CD14-positive monocyte (primary cell): ENCODE measurements at regions not wholly inside any gene's neighbourhood (a gene's known extent, or its start where the extent isn't known, plus 50 kb on each side); places are given as distances from the start of the nearest gene placed in this dataset.

Experiments
- DNase-seq, 3 donors: peaks; one replicate each; pipeline ENCODE4 v3.0.0-alpha.2; 2011 to 2022
- H2AFZ ChIP-seq: 2 replicates; pipeline ENCODE4 v1.6.0; 2012; ENCODE audit warnings: mild to moderate bottlenecking, low read depth, low read length, inconsistent platforms; ENCODE audit not compliant: insufficient read depth, poor library complexity, severe bottlenecking
- H3K27ac ChIP-seq, 2 donors: 1 replicate in 1 of 2; 2 replicates in 1 of 2; pipeline ENCODE4 v1.5.1; 2012 to 2013; ENCODE audit warnings: low read length in 2 of 2, control low read depth in 1 of 2, inconsistent platforms in 1 of 2, low read depth in 1 of 2, mild to moderate bottlenecking in 1 of 2
- H3K27me3 ChIP-seq, 2 donors: one replicate each; pipeline versions ENCODE4 v1.6.0 to v1.6.1; 2011 to 2013; ENCODE audit warnings: low read length in 2 of 2; ENCODE audit not compliant: control insufficient read depth in 2 of 2, insufficient read depth in 2 of 2
- H3K36me3 ChIP-seq, 2 donors: replicated peaks in 1 of 2; 1 replicate in 1 of 2; 2 replicates in 1 of 2; pipeline versions ENCODE4 v1.5.1 to v1.6.1; 2012 to 2013; ENCODE audit warnings: low read length in 2 of 2, control low read depth in 1 of 2, inconsistent platforms in 1 of 2, mild to moderate bottlenecking in 1 of 2; ENCODE audit not compliant: insufficient read depth in 2 of 2, control insufficient read depth in 1 of 2
- H3K4me1 ChIP-seq, 2 donors: 1 replicate in 1 of 2; 2 replicates in 1 of 2; pipeline versions ENCODE4 v1.5.1 to v1.6.1; 2012 to 2013; ENCODE audit warnings: low read length in 2 of 2, control low read depth in 1 of 2, inconsistent platforms in 1 of 2, mild to moderate bottlenecking in 1 of 2, moderate library complexity in 1 of 2; ENCODE audit not compliant: insufficient read depth in 2 of 2, control insufficient read depth in 1 of 2
- H3K4me2 ChIP-seq: replicated peaks from 2 replicates; pipeline ENCODE3; 2012; ENCODE audit warnings: low read length, moderate library complexity, mild to moderate bottlenecking; ENCODE audit not compliant: poor library complexity, severe bottlenecking; ENCODE audit errors: extremely low read depth
- H3K4me3 ChIP-seq, 3 experiments: fragments of 200-600 bp in 1 of 3; sonication (generic) in 1 of 3; replicated peaks in 1 of 3; 1 replicate in 2 of 3; 2 replicates in 1 of 3; pipeline ENCODE4 v1.5.1; 2011 to 2013; ENCODE audit warnings: low read length in 3 of 3, mild to moderate bottlenecking in 3 of 3, control low read depth in 2 of 3, low read depth in 2 of 3, inconsistent platforms in 1 of 3, moderate library complexity in 1 of 3
- H3K79me2 ChIP-seq: 2 replicates; pipeline ENCODE4 v1.6.0; 2012; ENCODE audit warnings: mild to moderate bottlenecking, control low read depth, inconsistent platforms, low read length, moderate library complexity; ENCODE audit not compliant: insufficient read depth
- H3K9ac ChIP-seq: 2 replicates; pipeline ENCODE4 v1.6.0; 2017; ENCODE audit warnings: low read length, mild to moderate bottlenecking; ENCODE audit not compliant: insufficient read depth, poor library complexity, severe bottlenecking
- H3K9me3 ChIP-seq, 2 donors: replicated peaks in 1 of 2; 1 replicate in 1 of 2; 2 replicates in 1 of 2; pipeline versions ENCODE4 v1.5.1 to v1.6.1; 2012 to 2013; ENCODE audit warnings: low read length in 2 of 2, control low read depth in 1 of 2; ENCODE audit not compliant: control insufficient read depth in 1 of 2, insufficient read depth in 1 of 2
- H4K20me1 ChIP-seq: 2 replicates; pipeline ENCODE4 v1.6.0; 2012; ENCODE audit warnings: mild to moderate bottlenecking, low read length, control low read depth, moderate library complexity; ENCODE audit not compliant: insufficient read depth
- H3K27ac Mint-ChIP-seq, 7 donors: one replicate each; pipeline ENCODE4 v1.8.0; 2020; ENCODE audit warnings: mild to moderate bottlenecking in 7 of 7, mixed read lengths in 7 of 7, moderate library complexity in 6 of 7, inconsistent platforms in 2 of 7
- H3K27me3 Mint-ChIP-seq, 3 donors: one replicate each; pipeline ENCODE4 v1.8.0; 2021 to 2022; ENCODE audit warnings: low read depth in 3 of 3, mild to moderate bottlenecking in 3 of 3, mixed read lengths in 3 of 3, moderate library complexity in 3 of 3, inconsistent platforms in 1 of 3
- H3K36me3 Mint-ChIP-seq, 2 donors: one replicate each; pipeline ENCODE4 v1.8.0; 2020; ENCODE audit warnings: mixed read lengths in 2 of 2, inconsistent platforms in 1 of 2, mild to moderate bottlenecking in 1 of 2
- H3K4me1 Mint-ChIP-seq: one replicate; pipeline ENCODE4 v1.8.0; 2020; ENCODE audit warnings: mild to moderate bottlenecking, mixed read lengths
- H3K4me3 Mint-ChIP-seq, 2 donors: one replicate each; pipeline ENCODE4 v1.8.0; 2020; ENCODE audit warnings: mild to moderate bottlenecking in 2 of 2, mixed read lengths in 2 of 2, moderate library complexity in 1 of 2
- H3K9me3 Mint-ChIP-seq, 7 donors: one replicate each; pipeline ENCODE4 v1.8.0; 2020 to 2022; ENCODE audit warnings: mixed read lengths in 7 of 7, mild to moderate bottlenecking in 6 of 7, moderate library complexity in 6 of 7, inconsistent platforms in 2 of 7
- CTCF ChIP-seq: fragments of 200-600 bp; IDR thresholded peaks from one replicate; pipeline ENCODE4 v1.8.0; 2022; ENCODE audit warnings: antibody characterized with exemption, mild to moderate bottlenecking
- WGBS: methylation state at CpG from one replicate; pipeline ENCODE4 v1.1.5; 2013; ENCODE audit warnings: missing lambda C conversion rate; ENCODE audit not compliant: insufficient coverage; 5-methylcytosine and 5-hydroxymethylcytosine counted together
- intact Hi-C, 2 donors: fragments of 100-400 bp; cut with micrococcal nuclease; formaldehyde crosslinking; loops; one replicate each; pipeline versions ENCODE4 v1.15.0 to v1.15.1; 2023

- H3K79me2 ChIP-seq, result no peaks in the 10 kb centered on the region
- Mint-ChIP-seq H3K27me3 (peaks cover 0 to 9% (median 3%) of the 10 kb centered on the region in 3 donors), H3K36me3 (no peaks in the 10 kb centered on the region), H3K4me3 (no peak overlapping the region), H3K27ac (no peak overlapping the region), H3K4me1 (peaks cover 15% of the 10 kb centered on the region), H3K9me3 (no peaks in the 10 kb centered on the region)
- no peaks in the 10 kb centered on the region for H4K20me1 ChIP-seq
- TF ChIP-seq CTCF, result no peak
- 88% methylated on average over 24 of the region's 24 CpGs for WGBS
- no peak for DNase-seq
- H3K27ac ChIP-seq, result no peak overlapping the region
- H3K27me3 ChIP-seq, result no peaks in the 10 kb centered on the region
- H3K4me2 ChIP-seq, result no peak overlapping the region
- H3K9me3 ChIP-seq, result no peaks in the 10 kb centered on the region
- intact Hi-C loops, result no loop called here
- H3K9ac ChIP-seq, result no peak overlapping the region
- peaks cover 16% of the 10 kb centered on the region in 2 donors for H3K4me1 ChIP-seq
- H3K36me3 ChIP-seq, result no peaks in the 10 kb centered on the region
- H3K4me3 ChIP-seq, result no peak overlapping the region
- H2AFZ ChIP-seq, result no peak overlapping the region
Observed at GRCh38 chr4:3710451-3711182, 55.6 kb upstream of the ADRA2C start.

GRCh38 chr4:3709846-3710441 is 56.2 kb upstream of the ADRA2C start:
- Histone ChIP-seq H3K36me3 (no peaks in the 10 kb centered on the region), H3K9ac (no peak overlapping the region), H2AFZ (no peak overlapping the region), H3K79me2 (no peaks in the 10 kb centered on the region), H4K20me1 (no peaks in the 10 kb centered on the region), H3K27me3 (no peaks in the 10 kb centered on the region), H3K4me3 (no peak overlapping the region), H3K4me1 (peaks cover 16% of the 10 kb centered on the region in 2 donors), H3K4me2 (no peak overlapping the region), H3K27ac (no peak overlapping the region), H3K9me3 (no peaks in the 10 kb centered on the region)
- Mint-ChIP-seq H3K27ac (peak overlapping the region in 2 of 7 donors; percentile 24 to 46), H3K4me3 (no peak overlapping the region), H3K36me3 (no peaks in the 10 kb centered on the region), H3K9me3 (no peaks in the 10 kb centered on the region), H3K4me1 (peaks cover 15% of the 10 kb centered on the region), H3K27me3 (peaks cover 0 to 9% (median 3%) of the 10 kb centered on the region in 3 donors)
- no peak for DNase-seq
- 80% methylated on average over 18 of the region's 18 CpGs for WGBS
- intact Hi-C loops, result no loop called here
- no peak for TF ChIP-seq CTCF
